CD1c-positive myeloid dendritic cell (primary cell): ENCODE measurements at regions not wholly inside any gene's neighbourhood (a gene's known extent, or its start where the extent isn't known, plus 50 kb on each side); places are given as distances from the start of the nearest gene placed in this dataset.
"Not testable (repeated sequence)": the region's sequence is repeated elsewhere in the genome, so short reads cannot be mapped to it uniquely, and the experiment has no call there.

Source experiments
- DNase-seq: peaks from one replicate; pipeline ENCODE4 v3.0.0-alpha.2; 2016; ENCODE audit errors: extremely low spot score

- DNase-seq, result no peak
Observed at GRCh38 chr7:118918556-118918955, 694.1 kb downstream of the ANKRD7 start.

GRCh38 chr7:118938845-118939244 lies 714.3 kb downstream of the ANKRD7 start:
- DNase-seq, result no peak

GRCh38 chr7:118944271-118944670 lies 719.8 kb downstream of the ANKRD7 start:
- DNase-seq, result no peak

GRCh38 chr7:118945911-118946682 lies 721.6 kb downstream of the ANKRD7 start:
- no peak for DNase-seq

GRCh38 chr7:118948508-118948907 lies 724.0 kb downstream of the ANKRD7 start:
- no peak for DNase-seq

- DNase-seq, result no peak
Observed at GRCh38 chr7:118949031-118949430, 724.5 kb downstream of the ANKRD7 start.

- not testable (repeated sequence) for DNase-seq
Observed at GRCh38 chr7:118956285-118956684, 731.8 kb downstream of the ANKRD7 start.

GRCh38 chr7:118969370-118969769 lies 744.9 kb downstream of the ANKRD7 start:
- DNase-seq, result no peak

- DNase-seq, result no peak
Observed at GRCh38 chr7:118971706-118972105, 747.2 kb downstream of the ANKRD7 start.

GRCh38 chr7:118974836-118975235 lies 750.3 kb downstream of the ANKRD7 start:
- no peak for DNase-seq

- DNase-seq, result no peak
Observed at GRCh38 chr7:118995350-118995749, 770.8 kb downstream of the ANKRD7 start.

- DNase-seq, result no peak
Observed at GRCh38 chr7:119007236-119007635, 782.7 kb downstream of the ANKRD7 start.

GRCh38 chr7:119010635-119011034 lies 786.1 kb downstream of the ANKRD7 start:
- DNase-seq, result no peak

GRCh38 chr7:119026391-119026790 lies 801.9 kb downstream of the ANKRD7 start:
- no peak for DNase-seq

GRCh38 chr7:119028736-119029135 lies 804.2 kb downstream of the ANKRD7 start:
- DNase-seq, result no peak

GRCh38 chr7:119032136-119032535 lies 807.6 kb downstream of the ANKRD7 start:
- DNase-seq, result not testable (repeated sequence)

- no peak for DNase-seq
Observed at GRCh38 chr7:119033641-119034040, 809.1 kb downstream of the ANKRD7 start.

- no peak for DNase-seq
Observed at GRCh38 chr7:119037941-119038340, 813.4 kb downstream of the ANKRD7 start.

- no peak for DNase-seq
Observed at GRCh38 chr7:119046068-119046467, 821.6 kb downstream of the ANKRD7 start.

GRCh38 chr7:119065966-119066365 lies 841.5 kb downstream of the ANKRD7 start:
- no peak for DNase-seq

GRCh38 chr7:119086026-119086425 lies 861.5 kb downstream of the ANKRD7 start:
- DNase-seq, result no peak

- DNase-seq, result no peak
Observed at GRCh38 chr7:119090851-119091250, 866.3 kb downstream of the ANKRD7 start.

- DNase-seq, result no peak
Observed at GRCh38 chr7:119096683-119097082, 872.2 kb downstream of the ANKRD7 start.
